IPS-18a (cell line): ENCODE measurements at regions not wholly inside any gene's neighbourhood (a gene's known extent, or its start where the extent isn't known, plus 50 kb on each side); places are given as distances from the start of the nearest gene placed in this dataset.

Experiments used
- H3K27ac ChIP-seq: one replicate; pipeline ENCODE4 v1.5.1; 2013; ENCODE audit warnings: low read length
- H3K27me3 ChIP-seq: one replicate; pipeline ENCODE4 v1.6.1; 2013; ENCODE audit warnings: mild to moderate bottlenecking, low read length; ENCODE audit not compliant: control insufficient read depth, insufficient read depth
- H3K36me3 ChIP-seq: one replicate; pipeline ENCODE4 v1.6.1; 2013; ENCODE audit warnings: low read depth, low read length; ENCODE audit not compliant: control insufficient read depth
- H3K4me1 ChIP-seq: one replicate; pipeline ENCODE4 v1.6.1; 2013; ENCODE audit warnings: low read depth, low read length; ENCODE audit not compliant: control insufficient read depth
- H3K4me3 ChIP-seq: one replicate; pipeline ENCODE4 v1.5.1; 2013; ENCODE audit warnings: low read length
- H3K9ac ChIP-seq: one replicate; pipeline ENCODE4 v1.6.1; 2013; ENCODE audit warnings: mild to moderate bottlenecking, low read length, moderate library complexity
- H3K9me3 ChIP-seq: one replicate; pipeline ENCODE4 v1.6.1; 2013; ENCODE audit warnings: low read depth, low read length; ENCODE audit not compliant: control insufficient read depth

DNA sequence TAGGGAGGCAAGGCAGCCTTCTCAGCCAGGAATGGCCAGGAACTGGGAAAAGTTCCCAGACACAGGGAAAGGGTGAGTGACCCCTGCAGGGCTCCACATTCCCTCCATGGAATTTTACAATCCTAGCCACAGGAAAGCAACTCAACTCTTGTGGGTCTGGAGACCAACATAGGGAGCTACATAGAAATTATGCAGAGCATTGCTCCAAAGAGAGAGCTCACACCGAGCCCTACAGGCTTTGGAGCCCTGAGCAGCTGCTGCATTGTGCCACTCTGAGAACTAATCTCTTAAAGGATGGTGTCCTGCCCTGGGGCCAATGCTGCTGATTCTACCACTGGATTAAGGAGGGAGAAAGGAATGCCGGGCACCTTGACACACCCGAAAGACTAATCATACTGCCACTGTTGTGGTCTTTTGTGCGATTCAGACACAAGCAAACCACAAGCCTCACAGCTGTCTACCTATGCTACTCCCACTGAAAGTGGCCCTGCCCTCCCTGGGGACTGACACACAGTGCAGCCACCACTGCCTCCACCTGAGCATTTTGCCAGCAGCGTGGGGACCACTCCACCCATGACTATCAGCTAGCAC, 1089.8 kb upstream of the NUDT12 start:
- peaks cover 39% of the 10 kb centered on the region for H3K27me3 ChIP-seq
- no peaks in the 10 kb centered on the region for H3K36me3 ChIP-seq
- peaks cover 12% of the 10 kb centered on the region for H3K4me1 ChIP-seq
- no peak overlapping the region for H3K4me3 ChIP-seq
- H3K9ac ChIP-seq: no peak overlapping the region
- no peaks in the 10 kb centered on the region for H3K9me3 ChIP-seq
- H3K27ac ChIP-seq: no peak overlapping the region

DNA sequence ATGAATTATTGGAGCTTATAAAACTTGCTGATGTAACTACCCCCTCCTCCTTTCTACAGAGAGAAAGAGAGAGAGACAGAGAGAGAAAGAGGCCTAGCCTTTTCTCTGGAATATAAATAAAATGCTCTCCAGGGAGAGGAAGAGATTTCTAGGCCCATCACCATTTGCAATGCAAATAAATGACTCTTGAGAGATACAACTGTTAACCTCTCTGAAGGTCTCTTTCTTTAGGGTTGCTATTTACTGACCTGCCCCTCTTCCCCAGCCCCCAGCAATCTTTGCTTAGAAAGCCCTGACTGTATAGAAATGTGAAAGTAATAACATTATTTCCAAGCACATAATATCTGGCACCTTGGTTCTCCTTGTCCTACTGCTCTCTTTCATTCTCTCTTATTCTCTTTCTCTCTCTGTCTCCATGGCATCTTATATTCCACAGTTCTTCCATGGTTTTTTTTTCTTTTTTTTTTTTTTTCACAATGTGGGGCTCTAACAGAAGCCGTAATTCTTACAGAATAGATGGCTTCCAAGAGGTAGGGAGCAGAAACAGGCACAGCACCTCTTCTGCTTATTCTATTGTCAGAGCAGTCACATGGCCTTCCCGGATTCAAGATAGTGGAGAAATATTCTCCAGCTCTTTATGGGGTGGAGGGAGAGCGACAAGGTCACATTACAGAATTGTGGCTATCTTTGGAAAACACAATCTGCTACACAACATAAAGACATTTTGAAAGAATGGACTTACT, 1087.9 kb upstream of the NUDT12 start:
- H3K4me3 ChIP-seq: no peak overlapping the region
- H3K27ac ChIP-seq: no peak overlapping the region
- peaks cover 41% of the 10 kb centered on the region for H3K27me3 ChIP-seq
- H3K36me3 ChIP-seq: no peaks in the 10 kb centered on the region
- H3K9me3 ChIP-seq: no peaks in the 10 kb centered on the region
- H3K4me1 ChIP-seq: peaks cover 12% of the 10 kb centered on the region
- H3K9ac ChIP-seq: no peak overlapping the region

DNA sequence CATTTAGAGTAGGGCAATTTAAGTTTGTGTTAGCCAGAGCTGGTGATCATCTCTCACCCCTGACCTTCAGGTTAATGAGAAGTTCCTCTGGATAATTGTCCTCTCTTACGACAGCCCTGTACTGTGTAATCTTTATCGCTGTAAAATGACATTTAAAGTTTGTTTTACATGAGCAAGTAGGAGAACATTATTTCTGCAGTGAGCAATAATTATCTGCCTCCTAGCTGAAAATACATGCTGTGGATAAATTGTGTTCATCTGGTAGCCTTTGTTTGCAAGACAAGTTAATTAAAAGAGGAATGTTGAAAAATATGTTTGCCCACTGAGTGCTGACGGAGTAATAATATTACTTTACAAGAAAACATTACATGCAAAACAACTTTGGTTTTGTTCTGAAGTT, 1083.8 kb upstream of the NUDT12 start:
- no peak overlapping the region for H3K9ac ChIP-seq
- no peak overlapping the region for H3K4me3 ChIP-seq
- H3K9me3 ChIP-seq: no peaks in the 10 kb centered on the region
- H3K27me3 ChIP-seq: peaks cover 22% of the 10 kb centered on the region
- no peak overlapping the region for H3K27ac ChIP-seq
- H3K36me3 ChIP-seq: no peaks in the 10 kb centered on the region
- H3K4me1 ChIP-seq: peaks cover 12% of the 10 kb centered on the region

DNA sequence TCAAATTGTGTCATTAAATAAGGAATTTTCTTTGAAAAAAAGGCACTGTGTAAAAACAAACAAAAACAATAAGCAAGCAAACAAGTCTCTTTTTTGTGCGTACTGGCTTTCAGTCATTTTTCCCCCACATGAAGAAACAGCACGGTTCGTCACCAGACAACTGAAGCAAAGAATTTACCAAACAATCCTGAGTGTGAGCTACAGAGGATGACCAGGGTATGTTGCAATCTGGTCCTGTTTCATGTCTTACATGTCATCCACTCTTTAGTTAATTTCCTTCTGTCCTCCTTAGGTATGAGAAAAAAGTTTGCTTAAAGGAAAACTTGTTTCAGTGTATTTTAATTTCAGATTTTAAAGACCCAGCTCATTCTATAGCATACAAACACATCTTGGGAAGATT, 1080.7 kb upstream of the NUDT12 start:
- no peaks in the 10 kb centered on the region for H3K9me3 ChIP-seq
- H3K4me1 ChIP-seq: no peaks in the 10 kb centered on the region
- H3K9ac ChIP-seq: no peak overlapping the region
- no peaks in the 10 kb centered on the region for H3K36me3 ChIP-seq
- no peak overlapping the region for H3K4me3 ChIP-seq
- peaks cover 4% of the 10 kb centered on the region for H3K27me3 ChIP-seq
- no peak overlapping the region for H3K27ac ChIP-seq

DNA sequence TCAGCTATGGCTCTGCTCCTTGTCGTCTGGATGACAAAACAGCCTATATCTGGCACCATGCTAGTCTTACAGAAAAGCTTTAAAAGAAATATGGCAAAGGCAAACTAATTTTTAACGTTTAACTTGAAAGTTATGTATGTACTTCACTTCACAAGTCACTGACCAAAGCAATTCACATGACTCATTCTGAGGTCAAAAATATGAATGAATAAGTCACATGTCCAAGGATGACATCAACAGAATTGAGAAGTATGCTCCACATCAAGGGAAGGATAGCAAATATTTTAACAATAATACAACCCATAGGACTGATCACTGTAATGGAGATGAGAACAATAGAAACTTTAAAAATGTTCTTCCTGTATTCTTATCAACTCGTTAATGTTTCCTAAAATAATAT, 1072.6 kb upstream of the NUDT12 start:
- Histone ChIP-seq H3K4me1 (no peaks in the 10 kb centered on the region), H3K27me3 (no peaks in the 10 kb centered on the region), H3K9me3 (no peaks in the 10 kb centered on the region), H3K4me3 (no peak overlapping the region), H3K27ac (no peak overlapping the region), H3K9ac (no peak overlapping the region), H3K36me3 (no peaks in the 10 kb centered on the region)

DNA sequence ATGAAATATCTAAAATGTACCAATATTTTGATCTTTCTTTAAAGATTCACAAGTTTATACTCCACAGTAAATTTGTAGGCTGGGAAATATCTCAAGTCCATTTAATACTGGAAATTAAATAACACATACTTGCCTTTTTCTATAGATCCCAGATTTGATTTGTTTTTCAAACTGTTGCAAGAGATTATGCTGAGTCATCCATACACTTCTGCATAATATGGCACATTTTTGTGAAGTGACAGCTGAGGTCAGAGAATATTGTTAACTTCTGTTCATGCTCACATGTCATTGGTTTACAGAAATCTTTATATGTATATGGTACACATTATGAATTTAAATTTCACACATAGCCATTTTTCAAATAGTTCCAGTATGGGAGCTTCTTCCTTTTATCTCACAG, 1066.3 kb upstream of the NUDT12 start:
- no peak overlapping the region for H3K27ac ChIP-seq
- H3K4me3 ChIP-seq: no peak overlapping the region
- H3K9ac ChIP-seq: no peak overlapping the region
- no peaks in the 10 kb centered on the region for H3K9me3 ChIP-seq
- H3K4me1 ChIP-seq: no peaks in the 10 kb centered on the region
- H3K36me3 ChIP-seq: no peaks in the 10 kb centered on the region
- no peaks in the 10 kb centered on the region for H3K27me3 ChIP-seq

DNA sequence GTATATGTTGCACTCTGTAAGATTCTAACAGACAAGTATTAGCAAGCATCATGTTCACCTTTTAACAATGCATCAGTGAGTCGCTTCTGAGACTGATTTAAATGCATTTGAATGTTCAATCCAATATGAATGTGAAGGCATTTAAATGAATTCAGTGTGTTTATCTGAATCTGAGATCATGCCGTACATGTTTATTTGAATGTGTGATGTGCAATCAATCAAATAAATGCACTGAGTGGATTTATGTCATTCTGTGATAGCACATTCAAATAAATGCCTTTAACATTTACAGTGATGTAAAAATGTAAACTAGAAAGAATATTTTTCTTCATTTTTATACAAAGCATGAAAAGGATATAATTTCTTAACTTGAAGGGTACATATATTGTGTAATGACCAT, 1063.5 kb upstream of the NUDT12 start:
- Histone ChIP-seq H3K27ac (no peak overlapping the region), H3K9me3 (no peaks in the 10 kb centered on the region), H3K36me3 (no peaks in the 10 kb centered on the region), H3K4me3 (no peak overlapping the region), H3K27me3 (no peaks in the 10 kb centered on the region), H3K4me1 (no peaks in the 10 kb centered on the region), H3K9ac (no peak overlapping the region)

DNA sequence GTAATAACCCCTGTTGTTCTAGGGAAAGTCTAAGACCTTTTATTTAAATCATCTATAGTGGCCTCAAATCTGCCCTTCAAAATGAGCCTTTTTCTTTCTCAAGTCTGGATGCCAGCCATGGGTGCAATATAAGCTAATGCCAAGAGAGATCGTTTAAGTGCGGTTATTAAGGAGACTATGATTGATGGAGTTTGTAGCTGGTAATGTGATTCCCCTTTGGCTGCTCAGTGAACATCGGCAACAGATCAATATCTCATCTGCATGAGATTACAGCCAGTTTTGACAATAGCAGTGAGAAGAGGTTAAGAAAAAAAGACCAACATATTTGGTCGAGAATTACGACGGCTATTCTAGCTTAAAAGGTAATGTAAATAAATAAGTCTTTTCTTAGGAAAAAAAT, 1049.4 kb upstream of the NUDT12 start:
- Histone ChIP-seq H3K4me3 (no peak overlapping the region), H3K27me3 (no peaks in the 10 kb centered on the region), H3K9ac (no peak overlapping the region), H3K36me3 (no peaks in the 10 kb centered on the region), H3K27ac (no peak overlapping the region), H3K9me3 (no peaks in the 10 kb centered on the region), H3K4me1 (peaks cover 6% of the 10 kb centered on the region)

DNA sequence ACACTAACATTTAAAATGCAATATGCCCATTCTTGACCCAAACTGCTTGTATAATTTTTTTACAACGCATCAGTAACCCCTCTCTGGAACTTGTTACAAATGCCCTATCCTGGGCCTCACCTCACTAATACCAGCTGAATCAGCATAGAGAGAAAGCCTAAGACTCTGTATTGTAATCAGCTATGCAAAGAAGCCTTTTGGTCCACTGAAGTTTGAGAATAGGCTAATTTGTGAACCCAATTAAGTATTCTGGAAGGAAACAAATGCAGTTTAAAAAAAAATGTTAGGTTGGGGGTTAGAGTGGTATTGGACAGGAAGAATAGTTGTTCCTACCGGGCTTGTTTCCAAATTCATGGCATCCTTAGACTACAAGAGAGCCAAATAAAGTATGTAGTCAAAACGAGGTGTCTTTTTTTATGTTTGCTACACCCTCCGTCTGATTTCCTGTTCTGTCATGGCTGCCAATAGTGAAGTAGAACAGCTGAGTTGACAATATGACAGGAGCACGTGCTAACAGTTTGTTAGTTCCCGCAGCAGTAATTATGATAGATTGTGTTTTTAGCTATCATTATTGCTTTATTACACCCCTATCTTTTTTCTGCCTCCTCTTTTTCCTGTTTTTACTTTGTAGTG, 1048.7 kb upstream of the NUDT12 start:
- no peaks in the 10 kb centered on the region for H3K36me3 ChIP-seq
- no peaks in the 10 kb centered on the region for H3K27me3 ChIP-seq
- H3K9me3 ChIP-seq: no peaks in the 10 kb centered on the region
- H3K4me1 ChIP-seq: peaks cover 10% of the 10 kb centered on the region
- H3K9ac ChIP-seq: no peak overlapping the region
- H3K27ac ChIP-seq: no peak overlapping the region
- H3K4me3 ChIP-seq: no peak overlapping the region

DNA sequence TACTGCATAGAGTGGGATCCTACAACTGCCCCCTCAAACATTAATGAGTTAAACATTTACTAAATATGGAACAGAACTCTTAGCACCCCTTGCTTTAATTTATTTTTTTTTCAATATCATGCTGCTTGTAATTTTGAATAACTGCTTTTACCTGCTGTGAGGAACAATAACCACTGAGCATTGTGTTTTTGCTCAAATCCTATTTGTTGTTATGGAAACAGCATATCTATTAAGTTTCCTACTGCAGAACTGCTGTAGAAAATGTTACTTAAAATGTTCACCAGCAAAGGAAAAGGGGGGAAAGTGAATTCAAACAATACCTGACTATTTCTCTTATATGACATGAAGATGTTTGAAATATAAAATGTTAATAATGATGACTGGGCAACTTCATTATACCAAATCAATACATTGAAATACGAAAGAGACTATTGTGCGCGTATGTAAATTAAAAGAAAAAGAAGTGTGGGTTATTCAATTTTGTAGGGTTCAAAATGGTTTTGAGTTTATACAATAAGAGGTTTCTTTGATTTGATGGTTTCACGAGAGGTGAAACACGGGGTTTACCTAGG, 1043.8 kb upstream of the NUDT12 start:
- H3K27ac ChIP-seq: no peak overlapping the region

DNA sequence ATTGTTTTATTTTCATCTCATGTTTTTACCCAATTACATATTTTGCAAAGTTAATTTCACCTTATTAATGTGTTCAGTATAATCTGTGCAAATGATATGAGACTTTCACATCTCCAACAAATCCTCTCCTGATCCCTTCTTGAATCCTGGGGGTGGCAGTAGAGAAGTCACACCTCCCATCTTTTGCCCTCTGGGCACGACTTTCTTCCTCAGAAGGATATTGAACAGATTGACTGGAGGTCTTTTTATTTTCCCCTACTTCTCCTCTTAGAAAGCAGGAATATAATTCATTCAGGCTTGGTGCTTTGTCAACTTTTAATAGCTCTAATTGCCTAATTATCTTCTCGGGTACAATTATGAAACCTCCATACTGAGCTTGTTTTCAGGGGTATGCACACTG, 1037.1 kb upstream of the NUDT12 start:
- no peaks in the 10 kb centered on the region for H3K9me3 ChIP-seq
- H3K36me3 ChIP-seq: no peaks in the 10 kb centered on the region
- H3K4me1 ChIP-seq: no peaks in the 10 kb centered on the region
- H3K27me3 ChIP-seq: no peaks in the 10 kb centered on the region
- no peak overlapping the region for H3K4me3 ChIP-seq
- no peak overlapping the region for H3K27ac ChIP-seq
- H3K9ac ChIP-seq: no peak overlapping the region

More for the DNA sequence above, 1043.8 kb upstream of the NUDT12 start:
- H3K4me1 ChIP-seq: peaks cover 11% of the 10 kb centered on the region
- H3K9me3 ChIP-seq: no peaks in the 10 kb centered on the region
- H3K36me3 ChIP-seq: no peaks in the 10 kb centered on the region
- no peak overlapping the region for H3K9ac ChIP-seq
- no peak overlapping the region for H3K4me3 ChIP-seq
- no peaks in the 10 kb centered on the region for H3K27me3 ChIP-seq
